Astrocyte of the spinal cord (primary cell): ENCODE measurements at regions not wholly inside any gene's neighbourhood (a gene's known extent, or its start where the extent isn't known, plus 50 kb on each side); places are given as distances from the start of the nearest gene placed in this dataset.

ENCODE experiments used
- DNase-seq: peaks from one replicate; pipeline ENCODE4 v3.0.0; 2011; ENCODE audit warnings: low read depth, low spot score
- H3K4me3 ChIP-seq: 2 replicates; pipeline ENCODE4 v1.5.1; 2011; ENCODE audit warnings: low read depth, mild to moderate bottlenecking, low read length, moderate library complexity
- in situ Hi-C: cut with HindIII; loops from 2 replicates; pipeline ENCODE4 v1.10.0; 2017; ENCODE audit warnings: low sequenced_read_pairs
- TF ChIP-seq, protein P1 (sequence below): IDR thresholded peaks from 2 replicates; pipeline ENCODE4 v1.5.1; 2012; ENCODE audit warnings: low read depth, mild to moderate bottlenecking, low read length, inconsistent platforms

DNA sequence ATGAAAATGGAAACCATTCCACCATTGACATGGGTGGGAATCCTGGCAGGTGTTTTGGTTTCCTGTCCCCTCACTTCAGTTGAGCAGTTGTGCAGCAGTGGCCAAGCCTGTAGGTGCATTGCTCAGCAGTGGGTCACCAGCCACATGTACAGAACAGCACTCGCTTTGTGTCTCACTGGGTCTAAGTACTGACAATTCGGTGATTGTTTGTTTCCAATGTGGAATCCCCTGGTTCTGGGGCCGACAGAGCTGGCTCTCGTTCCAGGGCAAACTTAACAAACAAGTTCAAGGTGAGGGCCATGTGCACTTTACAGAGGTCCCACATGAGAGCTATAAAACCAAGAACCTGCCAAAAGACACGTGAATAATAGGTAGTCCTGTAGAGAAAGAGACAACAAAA, 54.1 kb upstream of the SPATA13 start:
- no peak for DNase-seq
- no peak overlapping the region for H3K4me3 ChIP-seq
- TF ChIP-seq, protein P1, sequence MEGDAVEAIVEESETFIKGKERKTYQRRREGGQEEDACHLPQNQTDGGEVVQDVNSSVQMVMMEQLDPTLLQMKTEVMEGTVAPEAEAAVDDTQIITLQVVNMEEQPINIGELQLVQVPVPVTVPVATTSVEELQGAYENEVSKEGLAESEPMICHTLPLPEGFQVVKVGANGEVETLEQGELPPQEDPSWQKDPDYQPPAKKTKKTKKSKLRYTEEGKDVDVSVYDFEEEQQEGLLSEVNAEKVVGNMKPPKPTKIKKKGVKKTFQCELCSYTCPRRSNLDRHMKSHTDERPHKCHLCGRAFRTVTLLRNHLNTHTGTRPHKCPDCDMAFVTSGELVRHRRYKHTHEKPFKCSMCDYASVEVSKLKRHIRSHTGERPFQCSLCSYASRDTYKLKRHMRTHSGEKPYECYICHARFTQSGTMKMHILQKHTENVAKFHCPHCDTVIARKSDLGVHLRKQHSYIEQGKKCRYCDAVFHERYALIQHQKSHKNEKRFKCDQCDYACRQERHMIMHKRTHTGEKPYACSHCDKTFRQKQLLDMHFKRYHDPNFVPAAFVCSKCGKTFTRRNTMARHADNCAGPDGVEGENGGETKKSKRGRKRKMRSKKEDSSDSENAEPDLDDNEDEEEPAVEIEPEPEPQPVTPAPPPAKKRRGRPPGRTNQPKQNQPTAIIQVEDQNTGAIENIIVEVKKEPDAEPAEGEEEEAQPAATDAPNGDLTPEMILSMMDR, result no peak
- in situ Hi-C loops, result no loop called here

DNA sequence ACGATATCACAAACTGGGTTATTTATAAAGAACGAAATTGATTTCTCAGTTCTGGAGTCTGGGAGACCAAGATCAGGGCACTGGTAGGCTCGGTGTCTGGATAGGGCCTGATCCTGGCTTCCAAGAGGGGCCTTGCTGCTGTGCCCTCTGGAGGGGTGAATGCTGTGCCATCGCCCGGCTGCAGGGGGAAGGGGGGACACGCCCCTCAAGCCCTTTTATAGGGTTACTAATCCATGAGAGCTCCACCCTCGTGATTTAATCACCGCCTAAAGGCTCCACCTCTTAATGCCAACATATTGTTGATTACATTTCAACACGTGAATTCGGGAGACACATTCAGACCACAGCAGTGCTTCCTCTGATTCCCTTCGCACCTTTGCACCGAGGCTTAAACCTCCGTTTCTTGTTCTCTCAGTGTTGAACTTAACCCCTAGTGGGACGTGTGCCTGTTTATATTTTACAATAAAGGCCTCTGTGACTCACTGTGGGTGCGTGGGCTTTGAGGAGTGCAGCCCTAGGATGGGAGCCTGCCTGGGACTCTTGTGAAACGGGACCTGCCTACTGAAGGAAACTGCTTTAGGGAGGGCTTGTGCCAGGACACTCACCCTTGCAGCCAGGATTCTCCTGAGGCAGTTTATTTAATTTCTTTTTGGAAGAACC, 52.4 kb upstream of the SPATA13 start:
- no peak for DNase-seq
- H3K4me3 ChIP-seq, result no peak overlapping the region
- in situ Hi-C loops, result no loop called here
- TF ChIP-seq, protein P1, result no peak

DNA sequence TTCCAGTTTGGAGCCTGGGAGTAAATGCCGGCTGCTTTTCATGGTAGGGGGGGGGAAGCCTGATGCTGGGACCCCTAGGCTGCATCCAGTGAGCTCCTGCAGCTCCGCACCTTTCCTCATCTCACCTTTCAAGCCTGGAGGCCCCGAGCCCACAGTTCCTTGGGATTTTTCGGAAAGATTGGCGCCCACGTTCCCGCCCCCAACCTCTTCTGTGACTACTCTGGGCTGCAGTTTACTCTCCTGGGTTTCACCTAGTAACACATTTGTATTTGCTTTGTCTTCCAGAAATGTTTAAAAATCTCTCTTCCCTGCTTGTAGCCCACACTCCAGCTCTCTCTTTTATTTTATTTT, 51.9 kb upstream of the SPATA13 start:
- in situ Hi-C loops, result no loop called here
- TF ChIP-seq, protein P1, result no peak
- DNase-seq, result no peak
- H3K4me3 ChIP-seq, result no peak overlapping the region

DNA sequence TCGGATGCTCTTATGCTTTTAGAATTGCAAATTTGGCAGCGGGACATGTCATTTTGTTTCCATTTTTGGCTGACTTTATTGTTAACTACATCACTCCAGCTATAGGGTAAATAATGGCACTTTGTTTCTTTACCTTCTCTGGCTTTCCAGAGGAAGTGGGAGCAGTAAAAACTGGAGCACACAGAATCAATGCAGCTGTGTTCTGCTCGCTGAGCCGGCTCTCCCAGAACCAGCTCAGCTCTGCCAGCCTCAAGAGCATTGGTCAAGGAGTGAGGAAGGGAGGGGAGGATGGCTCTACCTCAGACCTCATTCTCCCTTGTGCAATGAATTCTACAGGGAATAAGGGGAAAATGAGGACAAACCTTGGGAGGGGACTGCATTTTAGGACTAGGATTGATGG, 50.5 kb upstream of the SPATA13 start:
- in situ Hi-C loops, result no loop called here
- no peak overlapping the region for H3K4me3 ChIP-seq
- TF ChIP-seq, protein P1, result no peak
- no peak for DNase-seq
